H1 (cell line): ENCODE measurements at regions not wholly inside any gene's neighbourhood (a gene's known extent, or its start where the extent isn't known, plus 50 kb on each side); places are given as distances from the start of the nearest gene placed in this dataset.

Experiments
- CTCF ChIA-PET: fragments of 300-600 bp; sonication (Branson Sonifier 250); formaldehyde crosslinking; loops from one replicate; lab custom pipeline; 2021; ENCODE audit not compliant: partially characterized antibody; lab: Charles Lee
- POLR2A ChIA-PET: fragments of 300-600 bp; sonication (Branson Sonifier 250); formaldehyde crosslinking; loops from one replicate; lab custom pipeline; 2021; ENCODE audit warnings: inconsistent platforms; ENCODE audit not compliant: partially characterized antibody; lab: Charles Lee
- DNase-seq, 2 experiments: peaks; one replicate each; pipeline versions ENCODE4 v3.0.0 to v3.0.0-alpha.2; 2010 to 2022; ENCODE audit warnings: low spot score in 2 of 2, low read depth in 1 of 2, mixed read lengths in 1 of 2
- FAIRE-seq: peaks from 2 replicates; lab custom pipeline; 2011; peaks lifted over from hg19 to GRCh38; lab: Jason Lieb, UNC
- H2AFZ ChIP-seq: 2 replicates; pipeline ENCODE4 v1.8.1; 2012; ENCODE audit warnings: low read length, inconsistent platforms
- H2AK5ac ChIP-seq: 2 replicates; pipeline ENCODE4 v1.6.1; 2013; ENCODE audit warnings: low read depth, low read length
- H2BK120ac ChIP-seq: replicated peaks from 2 replicates; pipeline ENCODE3; 2013; ENCODE audit warnings: low read depth, low read length, inconsistent platforms
- H2BK12ac ChIP-seq: 2 replicates; pipeline ENCODE4 v1.6.1; 2013; ENCODE audit warnings: low read depth, low read length
- H2BK15ac ChIP-seq: 2 replicates; pipeline ENCODE4 v1.6.1; 2013; ENCODE audit warnings: low read length
- H2BK20ac ChIP-seq: 2 replicates; pipeline ENCODE4 v1.6.1; 2013; ENCODE audit warnings: low read length
- H2BK5ac ChIP-seq: 2 replicates; pipeline ENCODE4 v1.6.1; 2013; ENCODE audit warnings: low read depth, low read length
- H3K14ac ChIP-seq: 2 replicates; pipeline ENCODE4 v1.6.1; 2013; ENCODE audit warnings: inconsistent platforms; ENCODE audit not compliant: insufficient read length
- H3K18ac ChIP-seq: 2 replicates; pipeline ENCODE4 v1.6.1; 2013; ENCODE audit warnings: low read length; ENCODE audit errors: extremely low read depth
- H3K23ac ChIP-seq: 2 replicates; pipeline ENCODE4 v1.6.1; 2013; ENCODE audit warnings: inconsistent platforms; ENCODE audit not compliant: insufficient read length
- H3K23me2 ChIP-seq: 2 replicates; pipeline ENCODE4 v1.6.1; 2013; ENCODE audit warnings: low read depth, low read length
- H3K27ac ChIP-seq: 2 replicates; pipeline ENCODE4 v1.6.1; 2011; ENCODE audit warnings: low read depth, low read length, inconsistent platforms
- H3K27me3 ChIP-seq, 4 experiments: replicated peaks in 1 of 4; 1 replicate in 1 of 4; 2 replicates in 3 of 4; pipeline versions ENCODE4 v1.6.1 to v1.8.1; 2011 to 2013; ENCODE audit warnings: low read length in 3 of 4, mild to moderate bottlenecking in 3 of 4, inconsistent platforms in 2 of 4, mixed read lengths in 2 of 4, moderate library complexity in 1 of 4; ENCODE audit not compliant: control insufficient read depth in 3 of 4, insufficient read depth in 3 of 4; ENCODE audit errors: extremely low read depth in 1 of 4
- H3K36me3 ChIP-seq, 4 experiments: 2 replicates each; pipeline versions ENCODE4 v1.6.1 to v1.8.1; 2011 to 2013; ENCODE audit warnings: mild to moderate bottlenecking in 4 of 4, low read length in 3 of 4, moderate library complexity in 2 of 4, control low read depth in 1 of 4, inconsistent platforms in 1 of 4; ENCODE audit not compliant: insufficient read depth in 4 of 4, control insufficient read depth in 2 of 4
- H3K4ac ChIP-seq: replicated peaks from 2 replicates; pipeline ENCODE3; 2013; ENCODE audit warnings: low read length, low read depth, mixed read lengths, inconsistent platforms; ENCODE audit not compliant: insufficient read length
- H3K4me1 ChIP-seq, 4 experiments: replicated peaks in 1 of 4; 1 replicate in 1 of 4; 2 replicates in 3 of 4; pipeline versions ENCODE4 v1.6.1 to v1.8.1; 2011 to 2013; ENCODE audit warnings: low read length in 3 of 4, inconsistent platforms in 2 of 4, mixed read lengths in 1 of 4; ENCODE audit not compliant: insufficient read depth in 4 of 4, control insufficient read depth in 3 of 4
- H3K4me2 ChIP-seq, 2 experiments: 2 replicates each; pipeline versions ENCODE4 v1.6.1 to v1.8.1; 2011 to 2013; ENCODE audit warnings: low read depth in 2 of 2, low read length in 2 of 2, control low read depth in 1 of 2, inconsistent platforms in 1 of 2, mild to moderate bottlenecking in 1 of 2; ENCODE audit not compliant: insufficient read depth in 1 of 2
- H3K4me3 ChIP-seq, 4 experiments: fragments of 200-600, 300-600 bp in 1 of 4; sonication (generic), shearing (Covaris generic), sonication (Bioruptor Twin) in 1 of 4; 2 replicates each; pipeline versions ENCODE4 v1.5.1 to v1.8.1; 2011 to 2016; ENCODE audit warnings: low read length in 4 of 4, low read depth in 3 of 4, control low read depth in 2 of 4, inconsistent platforms in 2 of 4, mild to moderate bottlenecking in 2 of 4, mixed read lengths in 1 of 4, moderate library complexity in 1 of 4; ENCODE audit not compliant: insufficient read depth in 2 of 4; ENCODE audit errors: extremely low read depth in 1 of 4
- H3K56ac ChIP-seq: replicated peaks from 2 replicates; pipeline ENCODE3; 2013; ENCODE audit warnings: low read depth, mild to moderate bottlenecking, mixed read lengths, low read length, inconsistent platforms; ENCODE audit not compliant: insufficient read length
- H3K79me1 ChIP-seq: 2 replicates; pipeline ENCODE4 v1.6.1; 2013; ENCODE audit warnings: low read depth, low read length, control low read depth
- H3K79me2 ChIP-seq, 2 experiments: 2 replicates each; pipeline versions ENCODE4 v1.6.1 to v1.8.1; 2012 to 2013; ENCODE audit warnings: low read length in 2 of 2, mild to moderate bottlenecking in 2 of 2, inconsistent platforms in 1 of 2; ENCODE audit not compliant: insufficient read depth in 2 of 2, control insufficient read depth in 1 of 2
- H3K9ac ChIP-seq, 4 experiments: replicated peaks in 1 of 4; 1 replicate in 1 of 4; 2 replicates in 3 of 4; pipeline versions ENCODE4 v1.6.1 to v1.8.1; 2011 to 2013; ENCODE audit warnings: low read depth in 3 of 4, low read length in 3 of 4, control low read depth in 2 of 4, mild to moderate bottlenecking in 2 of 4, moderate library complexity in 2 of 4, inconsistent platforms in 1 of 4; ENCODE audit errors: extremely low read depth in 1 of 4
- H3K9me3 ChIP-seq, 2 experiments: 2 replicates each; pipeline versions ENCODE4 v1.6.1 to v1.8.1; 2012 to 2013; ENCODE audit warnings: mild to moderate bottlenecking in 2 of 2, moderate library complexity in 2 of 2, control low read depth in 1 of 2, inconsistent platforms in 1 of 2, low read depth in 1 of 2, low read length in 1 of 2, mixed read lengths in 1 of 2; ENCODE audit not compliant: insufficient read depth in 2 of 2
- H4K20me1 ChIP-seq, 2 experiments: replicated peaks in 1 of 2; 2 replicates each; pipeline versions ENCODE3 to v1.8.1; 2011 to 2013; ENCODE audit warnings: inconsistent platforms in 2 of 2, low read length in 2 of 2, mild to moderate bottlenecking in 1 of 2; ENCODE audit not compliant: insufficient read depth in 2 of 2, control insufficient read depth in 1 of 2
- H4K5ac ChIP-seq: 2 replicates; pipeline ENCODE4 v1.6.1; 2013; ENCODE audit warnings: low read length, low read depth, mixed read lengths, inconsistent platforms; ENCODE audit not compliant: insufficient read length
- H4K8ac ChIP-seq: 2 replicates; pipeline ENCODE4 v1.8.0; 2013; ENCODE audit warnings: mild to moderate bottlenecking, moderate library complexity, low read length, inconsistent platforms; ENCODE audit not compliant: insufficient read depth; ENCODE audit errors: extremely low read depth
- H4K91ac ChIP-seq: replicated peaks from 2 replicates; pipeline ENCODE3; 2013; ENCODE audit warnings: low read length, mixed read lengths, inconsistent platforms; ENCODE audit not compliant: insufficient read length
- ASH2L ChIP-seq: fragments of 200-600, 300-600 bp; sonication (generic); IDR thresholded peaks from one replicate; pipeline ENCODE4 v1.7.1; 2017; ENCODE audit warnings: low read length
- ATF2 ChIP-seq: IDR thresholded peaks from 2 replicates; pipeline ENCODE4 v1.6.1; 2012; ENCODE audit warnings: low read length, inconsistent platforms
- GABPA ChIP-seq: IDR thresholded peaks from 2 replicates; pipeline ENCODE4 v1.6.1; 2011; ENCODE audit warnings: mild to moderate bottlenecking, low read length, moderate library complexity, borderline replicate concordance; ENCODE audit not compliant: insufficient read depth
- HDAC2 ChIP-seq, 2 experiments: fragments of 300-600 bp in 1 of 2; sonication (generic) in 1 of 2; IDR thresholded peaks; 2 replicates each; pipeline ENCODE4 v1.6.1; 2011 to 2012; ENCODE audit warnings: low read depth in 2 of 2, low read length in 2 of 2, mild to moderate bottlenecking in 2 of 2, moderate library complexity in 2 of 2, borderline replicate concordance in 1 of 2, inconsistent platforms in 1 of 2
- NRF1 ChIP-seq: IDR thresholded peaks from 2 replicates; pipeline ENCODE4 v1.6.1; 2011; ENCODE audit warnings: mild to moderate bottlenecking, low read depth, low read length, improper control_type of control experiment
- SAP30 ChIP-seq: fragments of 300-600 bp; sonication (generic); IDR thresholded peaks from 2 replicates; pipeline ENCODE4 v1.7.1; 2012; ENCODE audit warnings: low read length, moderate library complexity, mild to moderate bottlenecking, inconsistent platforms; ENCODE audit not compliant: insufficient read depth, insufficient replicate concordance
- TBP ChIP-seq: IDR thresholded peaks from 2 replicates; pipeline ENCODE4 v1.6.1; 2011; ENCODE audit warnings: low read depth, low read length, improper control_type of control experiment
- USF2 ChIP-seq: IDR thresholded peaks from 2 replicates; pipeline ENCODE4 v1.6.1; 2011; ENCODE audit warnings: low read length, improper control_type of control experiment
- WGBS, 2 experiments: shearing (Covaris generic) in 1 of 2; methylation state at CpG; one replicate each; pipeline versions ENCODE4 v1.1.6 to v1.1.7; 2013 to 2015; ENCODE audit warnings: low lambda C conversion rate in 2 of 2, mixed read lengths in 2 of 2, inconsistent platforms in 1 of 2, low coverage in 1 of 2, missing lambda C conversion rate in 1 of 2; ENCODE audit not compliant: insufficient replicate concordance in 2 of 2, insufficient coverage in 1 of 2, insufficient read length in 1 of 2; ENCODE audit errors: extremely low coverage in 1 of 2, missing lambda C conversion rate in 1 of 2; 5-methylcytosine and 5-hydroxymethylcytosine counted together

DNA sequence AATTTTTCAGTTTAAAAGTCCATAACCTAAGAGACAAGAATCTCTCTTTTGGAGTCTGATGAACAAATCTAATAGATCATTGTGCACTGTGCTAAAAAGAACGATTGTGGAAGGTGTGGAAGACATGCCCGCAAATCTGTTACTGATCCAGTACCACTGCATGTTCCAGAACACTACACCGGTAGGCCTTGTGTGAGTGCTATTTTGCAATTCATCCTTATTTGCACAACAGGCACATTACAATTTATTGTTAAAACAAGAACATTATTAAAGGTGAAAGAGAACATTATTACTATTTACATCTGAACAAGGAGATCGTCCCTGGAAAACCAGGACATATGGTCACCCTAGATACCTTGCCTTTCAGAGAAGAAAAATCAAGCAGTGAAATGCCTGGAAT is 205.7 kb upstream of the NECTIN3 start:
- ChIA-PET POLR2A (no interaction called here), CTCF (no interaction called here)

More for the DNA sequence above, 205.7 kb upstream of the NECTIN3 start:
- 87% methylated on average over 4 of the region's 4 CpGs; no CpG with 5 or more reads in 1 of the 2 experiments for WGBS, 2 experiments
- Histone ChIP-seq H3K56ac (no peak overlapping the region), H2AK5ac (no peak overlapping the region), H3K79me1 (no peaks in the 10 kb centered on the region), H4K5ac (no peak overlapping the region), H4K91ac (no peak overlapping the region), H4K20me1 (no peaks in the 10 kb centered on the region), H3K4me1 (no peaks in the 10 kb centered on the region), H3K4me3 (no peak overlapping the region), H3K4ac (no peak overlapping the region), H3K9ac (no peak overlapping the region), H3K79me2 (no peaks in the 10 kb centered on the region), H3K23ac (no peak overlapping the region), H2BK12ac (no peak overlapping the region)
- no peak for FAIRE-seq
- TF ChIP-seq ATF2, result no peak
- TF ChIP-seq ASH2L, result no peak
- TF ChIP-seq NRF1, result no peak
- no peak for TF ChIP-seq HDAC2 (IDR thresholded peaks at IDR 0.05; ENCODE audit: borderline replicate concordance in 1 of 2, low read depth in 2 of 2, low read length in 2 of 2)
- no peak for TF ChIP-seq GABPA
- no peak for TF ChIP-seq TBP
- TF ChIP-seq SAP30, result no peak
- TF ChIP-seq USF2, result no peak
- TF ChIP-seq, all 59 proteins: peak for 0
- H2BK20ac ChIP-seq, result no peak overlapping the region
- no peak overlapping the region for H2BK5ac ChIP-seq
- H3K27me3 ChIP-seq, result no peaks in the 10 kb centered on the region
- no peak overlapping the region for H4K8ac ChIP-seq
- H3K14ac ChIP-seq, result no peak overlapping the region
- no peak overlapping the region for H2AFZ ChIP-seq
- no peak overlapping the region for H3K18ac ChIP-seq
- no peaks in the 10 kb centered on the region for H3K36me3 ChIP-seq
- H3K23me2 ChIP-seq, result no peaks in the 10 kb centered on the region
- no peak overlapping the region for H2BK120ac ChIP-seq
- no peaks in the 10 kb centered on the region for H3K9me3 ChIP-seq
- H3K27ac ChIP-seq, result no peak overlapping the region
- no peak overlapping the region for H2BK15ac ChIP-seq
- DNase-seq, result no peak
- H3K4me2 ChIP-seq, result no peak overlapping the region
